ENCODE measurements at regions not wholly inside any gene's neighbourhood (a gene's known extent, or its start where the extent isn't known, plus 50 kb on each side); places are given as distances from the start of the nearest gene placed in this dataset.

GRCh38 chr6:159557031-159557430 lies 136.0 kb downstream of the SOD2 start:
- TF ChIP-seq ZNF274 (IDR thresholded peaks at IDR 0.05; ENCODE audit: low read depth, low read length) (no peak), YY1 (IDR thresholded peaks at IDR 0.05; ENCODE audit: insufficient read depth, insufficient read length) (no peak)

All from NT2/D1 (cell line).